ENCODE measurements at regions not wholly inside any gene's neighbourhood (a gene's known extent, or its start where the extent isn't known, plus 50 kb on each side); places are given as distances from the start of the nearest gene placed in this dataset.

DNA sequence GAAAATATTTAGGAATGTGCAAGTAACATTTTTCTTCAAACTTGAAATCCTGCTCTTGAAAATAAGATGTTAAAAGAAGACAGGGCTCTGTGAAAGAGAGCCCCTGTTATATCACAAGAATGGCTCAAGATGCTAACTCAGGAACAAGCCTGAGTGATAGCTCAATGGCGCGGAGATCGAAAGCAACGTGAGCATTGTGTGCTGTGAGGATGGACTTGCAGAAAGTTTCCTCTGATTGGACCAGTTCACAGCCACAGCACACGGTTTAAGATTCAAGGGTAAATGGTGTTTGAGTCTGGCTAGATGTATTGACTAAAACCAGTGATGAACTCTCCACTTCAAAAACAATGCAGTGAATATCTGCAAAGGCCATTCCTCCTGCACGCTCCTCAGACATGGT, 2387.0 kb downstream of the MAT2B start:
- TF ChIP-seq, protein P1, sequence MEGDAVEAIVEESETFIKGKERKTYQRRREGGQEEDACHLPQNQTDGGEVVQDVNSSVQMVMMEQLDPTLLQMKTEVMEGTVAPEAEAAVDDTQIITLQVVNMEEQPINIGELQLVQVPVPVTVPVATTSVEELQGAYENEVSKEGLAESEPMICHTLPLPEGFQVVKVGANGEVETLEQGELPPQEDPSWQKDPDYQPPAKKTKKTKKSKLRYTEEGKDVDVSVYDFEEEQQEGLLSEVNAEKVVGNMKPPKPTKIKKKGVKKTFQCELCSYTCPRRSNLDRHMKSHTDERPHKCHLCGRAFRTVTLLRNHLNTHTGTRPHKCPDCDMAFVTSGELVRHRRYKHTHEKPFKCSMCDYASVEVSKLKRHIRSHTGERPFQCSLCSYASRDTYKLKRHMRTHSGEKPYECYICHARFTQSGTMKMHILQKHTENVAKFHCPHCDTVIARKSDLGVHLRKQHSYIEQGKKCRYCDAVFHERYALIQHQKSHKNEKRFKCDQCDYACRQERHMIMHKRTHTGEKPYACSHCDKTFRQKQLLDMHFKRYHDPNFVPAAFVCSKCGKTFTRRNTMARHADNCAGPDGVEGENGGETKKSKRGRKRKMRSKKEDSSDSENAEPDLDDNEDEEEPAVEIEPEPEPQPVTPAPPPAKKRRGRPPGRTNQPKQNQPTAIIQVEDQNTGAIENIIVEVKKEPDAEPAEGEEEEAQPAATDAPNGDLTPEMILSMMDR (IDR thresholded peaks at IDR 0.05): no peak
- TF ChIP-seq ZFX (IDR thresholded peaks at IDR 0.05; ENCODE audit: borderline replicate concordance): no peak
